ENCODE measurements at regions not wholly inside any gene's neighbourhood (a gene's known extent, or its start where the extent isn't known, plus 50 kb on each side); places are given as distances from the start of the nearest gene placed in this dataset.

DNA sequence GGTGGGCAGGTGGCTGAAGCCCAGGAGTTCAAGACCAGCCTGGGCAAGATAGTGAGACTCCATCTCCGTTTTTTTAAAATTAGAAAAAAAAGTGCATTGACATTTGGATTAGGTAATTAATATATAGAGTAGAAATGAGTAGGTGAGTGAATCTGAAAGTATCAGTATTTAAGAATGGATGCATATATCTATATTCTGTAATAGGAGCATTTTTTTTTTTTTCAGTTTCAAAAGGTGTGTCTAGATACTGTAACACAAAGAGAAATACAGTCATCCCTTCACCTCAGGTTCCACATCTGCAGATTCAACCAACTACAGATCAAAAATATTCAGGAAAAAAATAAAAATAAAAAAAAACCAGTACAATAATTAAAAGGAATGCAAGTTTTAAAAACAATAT, 50.8 kb downstream of the RBM27 start:
- intact Hi-C loops (cut with DNase I; ENCODE audit: low total_unique reads), result no loop called here
- no peak for DNase-seq
- H3K27ac ChIP-seq, result no peak overlapping the region
- 78 to 90% methylated on average over 1 of the region's 1 CpG for WGBS, 2 donors (ENCODE audit: low coverage in 1 of 2)
- peaks cover 0 to 51% (median 14%) of the 10 kb centered on the region in 4 donors for H3K36me3 ChIP-seq
- no peak overlapping the region for H3K4me3 ChIP-seq
- no peaks in the 10 kb centered on the region for H3K27me3 ChIP-seq
- no peaks in the 10 kb centered on the region for H3K9me3 ChIP-seq
- in situ Hi-C loops (cut with MboI; ENCODE audit: low pct_ligation_motif_present in 1 of 4, low pct_unique_long_range_greater_than_20kb in 1 of 4, low sequenced_read_pairs in 3 of 4), result no loop called here
- no peaks in the 10 kb centered on the region for H3K4me1 ChIP-seq
- TF ChIP-seq POLR2AphosphoS5 (IDR thresholded peaks at IDR 0.05) (no peak), EP300 (IDR thresholded peaks at IDR 0.05; ENCODE audit: low read depth) (no peak), POLR2A (IDR thresholded peaks at IDR 0.05) (no peak)
- TF ChIP-seq, protein P1, sequence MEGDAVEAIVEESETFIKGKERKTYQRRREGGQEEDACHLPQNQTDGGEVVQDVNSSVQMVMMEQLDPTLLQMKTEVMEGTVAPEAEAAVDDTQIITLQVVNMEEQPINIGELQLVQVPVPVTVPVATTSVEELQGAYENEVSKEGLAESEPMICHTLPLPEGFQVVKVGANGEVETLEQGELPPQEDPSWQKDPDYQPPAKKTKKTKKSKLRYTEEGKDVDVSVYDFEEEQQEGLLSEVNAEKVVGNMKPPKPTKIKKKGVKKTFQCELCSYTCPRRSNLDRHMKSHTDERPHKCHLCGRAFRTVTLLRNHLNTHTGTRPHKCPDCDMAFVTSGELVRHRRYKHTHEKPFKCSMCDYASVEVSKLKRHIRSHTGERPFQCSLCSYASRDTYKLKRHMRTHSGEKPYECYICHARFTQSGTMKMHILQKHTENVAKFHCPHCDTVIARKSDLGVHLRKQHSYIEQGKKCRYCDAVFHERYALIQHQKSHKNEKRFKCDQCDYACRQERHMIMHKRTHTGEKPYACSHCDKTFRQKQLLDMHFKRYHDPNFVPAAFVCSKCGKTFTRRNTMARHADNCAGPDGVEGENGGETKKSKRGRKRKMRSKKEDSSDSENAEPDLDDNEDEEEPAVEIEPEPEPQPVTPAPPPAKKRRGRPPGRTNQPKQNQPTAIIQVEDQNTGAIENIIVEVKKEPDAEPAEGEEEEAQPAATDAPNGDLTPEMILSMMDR (IDR thresholded peaks at IDR 0.05), result no peak

DNA sequence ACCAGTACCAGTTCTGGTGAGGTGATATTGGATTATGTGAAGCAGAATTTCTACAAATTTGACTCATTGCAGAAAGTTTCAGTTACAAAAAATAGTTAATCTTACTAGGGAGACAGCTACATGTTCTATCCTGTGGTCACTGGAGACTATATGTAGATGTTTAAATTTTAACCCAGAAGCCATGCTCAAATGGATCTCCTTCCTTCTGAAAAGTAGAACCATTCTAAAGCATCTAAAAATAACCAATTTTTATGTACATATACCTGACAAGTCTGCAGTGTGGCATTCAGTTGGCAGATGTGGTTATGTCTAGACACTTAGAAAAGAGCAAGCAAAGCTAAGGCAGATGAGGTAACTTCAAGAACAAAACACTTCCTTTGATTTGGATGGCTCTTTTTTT, 65.5 kb upstream of the POU4F3 start:
- H3K4me1 ChIP-seq, result no peaks in the 10 kb centered on the region
- H3K27me3 ChIP-seq, result no peaks in the 10 kb centered on the region
- H3K9me3 ChIP-seq, result no peaks in the 10 kb centered on the region
- peaks cover 0 to 71% (median 29%) of the 10 kb centered on the region in 4 donors for H3K36me3 ChIP-seq
- TF ChIP-seq EP300 (IDR thresholded peaks at IDR 0.05; ENCODE audit: low read depth) (no peak), POLR2A (IDR thresholded peaks at IDR 0.05) (no peak), POLR2AphosphoS5 (IDR thresholded peaks at IDR 0.05) (no peak)
- TF ChIP-seq, protein P1 (IDR thresholded peaks at IDR 0.05), result no peak
- intact Hi-C loops (cut with DNase I; ENCODE audit: low total_unique reads), result no loop called here
- H3K27ac ChIP-seq, result no peak overlapping the region
- in situ Hi-C loops (cut with MboI; ENCODE audit: low pct_ligation_motif_present in 1 of 4, low pct_unique_long_range_greater_than_20kb in 1 of 4, low sequenced_read_pairs in 3 of 4), result no loop called here
- no peak for DNase-seq
- no peak overlapping the region for H3K4me3 ChIP-seq

DNA sequence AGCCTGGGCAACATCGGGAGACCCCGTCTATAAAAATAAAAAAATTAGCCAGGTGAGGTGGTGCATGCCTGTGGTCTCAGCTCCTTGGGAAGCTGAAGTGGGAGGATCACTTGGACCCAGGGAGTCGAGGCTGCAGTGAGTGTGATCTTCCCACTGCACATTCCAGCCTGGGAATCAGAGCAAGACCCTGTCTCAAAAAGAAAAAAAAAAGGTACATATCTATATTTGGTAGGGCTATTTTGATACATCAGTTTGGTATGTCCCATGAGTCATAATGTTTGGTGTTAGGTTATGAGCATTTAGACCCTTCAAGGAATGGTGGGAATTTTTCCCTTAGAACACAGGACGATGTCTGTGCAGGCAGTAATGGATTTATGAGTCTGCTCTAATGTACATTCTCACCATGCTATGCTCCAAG, 55.3 kb upstream of the POU4F3 start:
- TF ChIP-seq POLR2AphosphoS5 (IDR thresholded peaks at IDR 0.05) (no peak), EP300 (IDR thresholded peaks at IDR 0.05; ENCODE audit: low read depth) (no peak), POLR2A (IDR thresholded peaks at IDR 0.05) (no peak)
- TF ChIP-seq, protein P1 (IDR thresholded peaks at IDR 0.05), result no peak
- Histone ChIP-seq H3K4me3 (no peak overlapping the region), H3K9me3 (no peaks in the 10 kb centered on the region), H3K27ac (no peak overlapping the region), H3K4me1 (peaks cover 0 to 4% (median 0%) of the 10 kb centered on the region in 4 donors), H3K27me3 (no peaks in the 10 kb centered on the region), H3K36me3 (peaks cover 0 to 27% (median 6%) of the 10 kb centered on the region in 4 donors)
- in situ Hi-C loops (cut with MboI; ENCODE audit: low pct_ligation_motif_present in 1 of 4, low pct_unique_long_range_greater_than_20kb in 1 of 4, low sequenced_read_pairs in 3 of 4), result no loop called here
- WGBS, 2 donors (ENCODE audit: low coverage in 1 of 2), result 80% methylated on average over 1 to 4 of the region's 4 CpGs
- no peak for DNase-seq
- intact Hi-C loops (cut with DNase I; ENCODE audit: low total_unique reads), result no loop called here

DNA sequence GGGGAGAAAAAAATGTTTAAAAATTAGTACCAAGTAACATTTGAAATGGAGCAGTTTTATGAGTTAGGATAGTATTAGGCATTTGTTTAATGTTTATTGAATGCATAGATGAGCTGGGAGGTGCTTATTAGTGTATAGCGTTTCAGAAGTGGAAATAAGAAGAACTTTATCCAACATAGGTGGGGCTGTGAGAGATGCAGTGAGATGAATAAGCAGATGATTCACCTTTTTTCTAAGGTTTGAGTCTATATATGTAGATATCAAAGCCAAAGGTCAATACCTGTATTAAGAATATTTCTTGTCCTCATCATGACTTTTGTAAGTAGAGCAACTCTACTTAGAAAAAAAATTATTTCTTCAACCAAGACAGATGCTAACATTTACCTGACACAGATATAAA, 54.6 kb upstream of the POU4F3 start:
- intact Hi-C loops (cut with DNase I; ENCODE audit: low total_unique reads), result no loop called here

More for the DNA sequence above, 54.6 kb upstream of the POU4F3 start:
- H3K9me3 ChIP-seq, result no peaks in the 10 kb centered on the region
- peaks cover 0 to 27% (median 6%) of the 10 kb centered on the region in 4 donors for H3K36me3 ChIP-seq
- peaks cover 0 to 4% (median 0%) of the 10 kb centered on the region in 4 donors for H3K4me1 ChIP-seq
- no peak for DNase-seq
- 80% methylated on average over 1 of the region's 1 CpG; no CpG with 5 or more reads in 1 of the 2 donors for WGBS, 2 donors (ENCODE audit: low coverage in 1 of 2)
- H3K27me3 ChIP-seq, result no peaks in the 10 kb centered on the region
- no peak overlapping the region for H3K27ac ChIP-seq
- in situ Hi-C loops (cut with MboI; ENCODE audit: low pct_ligation_motif_present in 1 of 4, low pct_unique_long_range_greater_than_20kb in 1 of 4, low sequenced_read_pairs in 3 of 4), result no loop called here
- H3K4me3 ChIP-seq, result no peak overlapping the region
- no peak for TF ChIP-seq EP300 (IDR thresholded peaks at IDR 0.05; ENCODE audit: low read depth)
- no peak for TF ChIP-seq POLR2AphosphoS5 (IDR thresholded peaks at IDR 0.05)
- TF ChIP-seq, protein P1 (IDR thresholded peaks at IDR 0.05), result no peak
- no peak for TF ChIP-seq POLR2A (IDR thresholded peaks at IDR 0.05)

Data from transverse colon (tissue), 4 donors.